ENCODE measurements at regions not wholly inside any gene's neighbourhood (a gene's known extent, or its start where the extent isn't known, plus 50 kb on each side); places are given as distances from the start of the nearest gene placed in this dataset.

DNA sequence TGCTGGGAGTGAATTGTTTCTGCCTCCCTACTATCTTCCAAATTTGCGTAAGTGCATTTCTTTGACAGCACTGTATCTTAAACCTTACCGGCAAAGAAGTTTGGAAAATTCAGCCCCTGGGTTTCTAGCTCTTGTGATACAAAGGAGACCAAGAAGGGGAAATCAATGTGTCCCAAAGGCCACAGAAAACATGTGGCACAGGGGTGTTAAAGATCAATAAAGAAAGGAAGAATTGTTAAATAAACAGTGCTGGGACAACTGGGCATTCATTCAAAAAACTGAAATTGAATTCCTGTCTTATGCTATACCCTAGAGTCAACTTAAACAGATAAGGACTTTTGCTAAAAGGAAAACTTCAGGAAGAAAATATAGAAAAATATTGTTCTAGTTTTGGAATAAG lies 328.1 kb downstream of the MAN2A1 start:
- H3K27me3 ChIP-seq = no peaks in the 10 kb centered on the region
- no peaks in the 10 kb centered on the region for H3K36me3 ChIP-seq
- no peaks in the 10 kb centered on the region for H3K9me3 ChIP-seq
- no peaks in the 10 kb centered on the region for H3K4me1 ChIP-seq
- TF ChIP-seq, protein P1, sequence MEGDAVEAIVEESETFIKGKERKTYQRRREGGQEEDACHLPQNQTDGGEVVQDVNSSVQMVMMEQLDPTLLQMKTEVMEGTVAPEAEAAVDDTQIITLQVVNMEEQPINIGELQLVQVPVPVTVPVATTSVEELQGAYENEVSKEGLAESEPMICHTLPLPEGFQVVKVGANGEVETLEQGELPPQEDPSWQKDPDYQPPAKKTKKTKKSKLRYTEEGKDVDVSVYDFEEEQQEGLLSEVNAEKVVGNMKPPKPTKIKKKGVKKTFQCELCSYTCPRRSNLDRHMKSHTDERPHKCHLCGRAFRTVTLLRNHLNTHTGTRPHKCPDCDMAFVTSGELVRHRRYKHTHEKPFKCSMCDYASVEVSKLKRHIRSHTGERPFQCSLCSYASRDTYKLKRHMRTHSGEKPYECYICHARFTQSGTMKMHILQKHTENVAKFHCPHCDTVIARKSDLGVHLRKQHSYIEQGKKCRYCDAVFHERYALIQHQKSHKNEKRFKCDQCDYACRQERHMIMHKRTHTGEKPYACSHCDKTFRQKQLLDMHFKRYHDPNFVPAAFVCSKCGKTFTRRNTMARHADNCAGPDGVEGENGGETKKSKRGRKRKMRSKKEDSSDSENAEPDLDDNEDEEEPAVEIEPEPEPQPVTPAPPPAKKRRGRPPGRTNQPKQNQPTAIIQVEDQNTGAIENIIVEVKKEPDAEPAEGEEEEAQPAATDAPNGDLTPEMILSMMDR (IDR thresholded peaks at IDR 0.05) = no peak
- intact Hi-C loops (cut with DNase I) = no loop called here
- H3K4me3 ChIP-seq = no peak overlapping the region
- no peak for DNase-seq (ENCODE audit: low spot score in 2 of 2)
- H3K27ac ChIP-seq = no peak overlapping the region

DNA sequence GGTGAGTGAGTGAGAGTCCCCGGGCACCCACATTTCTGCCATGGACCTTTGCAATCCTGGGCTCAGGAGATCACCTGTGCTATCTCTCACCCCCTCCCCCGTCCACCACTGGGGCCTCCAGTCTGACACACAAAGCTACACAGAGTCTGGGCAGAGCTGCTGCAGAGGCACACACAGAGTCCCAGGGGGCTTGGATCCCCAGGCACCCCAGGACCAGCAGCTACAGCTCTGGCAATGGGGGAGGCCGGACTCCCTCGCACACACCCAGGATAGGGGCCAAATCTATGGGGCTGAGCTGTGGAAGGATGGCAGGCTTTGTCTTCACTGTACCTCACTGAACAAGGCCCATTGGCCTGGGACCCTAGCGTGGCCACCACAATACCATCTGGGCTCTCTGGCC lies 328.8 kb downstream of the MAN2A1 start:
- TF ChIP-seq, protein P1 (IDR thresholded peaks at IDR 0.05) = no peak
- intact Hi-C loops (cut with DNase I) = no loop called here
- H3K9me3 ChIP-seq = no peaks in the 10 kb centered on the region
- no peak overlapping the region for H3K4me3 ChIP-seq
- no peaks in the 10 kb centered on the region for H3K36me3 ChIP-seq
- no peak for DNase-seq (ENCODE audit: low spot score in 2 of 2)
- no peaks in the 10 kb centered on the region for H3K27me3 ChIP-seq
- no peaks in the 10 kb centered on the region for H3K4me1 ChIP-seq
- H3K27ac ChIP-seq = no peak overlapping the region

DNA sequence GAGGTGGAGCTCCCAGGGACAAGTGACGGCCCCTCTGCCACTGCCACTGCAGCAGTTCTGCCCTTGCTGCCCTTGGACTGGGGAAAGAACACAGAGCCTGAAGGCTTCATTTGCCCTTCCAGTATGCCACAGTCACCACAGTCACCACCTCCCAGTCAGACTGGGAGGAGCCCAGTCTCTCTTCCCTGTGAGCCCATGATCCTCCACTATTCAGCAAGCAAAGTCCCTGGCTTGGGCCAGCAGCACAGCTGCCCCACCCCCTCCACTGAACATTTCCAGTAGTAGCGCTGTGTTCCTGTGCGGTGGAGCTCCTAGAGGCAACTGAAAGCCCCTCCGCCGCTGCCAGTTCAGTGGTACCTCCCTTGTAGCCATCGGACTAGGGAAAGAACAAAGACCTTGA lies 329.4 kb downstream of the MAN2A1 start:
- Histone ChIP-seq H3K9me3 (no peaks in the 10 kb centered on the region), H3K36me3 (no peaks in the 10 kb centered on the region), H3K4me1 (no peaks in the 10 kb centered on the region), H3K4me3 (no peak overlapping the region), H3K27me3 (no peaks in the 10 kb centered on the region), H3K27ac (no peak overlapping the region)
- DNase-seq (ENCODE audit: low spot score in 2 of 2) = no peak
- TF ChIP-seq, protein P1 (IDR thresholded peaks at IDR 0.05) = no peak
- intact Hi-C loops (cut with DNase I) = no loop called here

DNA sequence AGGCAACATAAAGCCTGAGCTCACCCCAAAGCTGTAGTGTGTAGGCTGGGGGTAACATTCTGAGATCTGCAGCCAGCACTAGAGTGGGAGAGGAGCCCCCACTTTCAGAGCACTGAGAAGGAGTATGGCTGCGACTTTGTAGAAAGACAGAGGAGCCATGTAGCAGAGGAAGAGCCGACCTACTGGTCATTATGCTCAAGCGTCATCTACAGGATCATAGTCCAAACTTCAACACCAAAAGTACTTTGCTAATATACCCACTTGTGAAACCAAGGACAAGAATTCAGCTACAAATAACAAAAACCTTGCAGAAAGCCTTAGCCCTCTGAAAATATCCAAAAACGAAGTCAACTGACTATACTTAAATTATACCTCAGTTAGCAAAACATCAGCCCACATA lies 330.1 kb downstream of the MAN2A1 start:
- intact Hi-C loops (cut with DNase I) = no loop called here
- TF ChIP-seq, protein P1 (IDR thresholded peaks at IDR 0.05) = no peak
- H3K4me3 ChIP-seq = no peak overlapping the region

DNA sequence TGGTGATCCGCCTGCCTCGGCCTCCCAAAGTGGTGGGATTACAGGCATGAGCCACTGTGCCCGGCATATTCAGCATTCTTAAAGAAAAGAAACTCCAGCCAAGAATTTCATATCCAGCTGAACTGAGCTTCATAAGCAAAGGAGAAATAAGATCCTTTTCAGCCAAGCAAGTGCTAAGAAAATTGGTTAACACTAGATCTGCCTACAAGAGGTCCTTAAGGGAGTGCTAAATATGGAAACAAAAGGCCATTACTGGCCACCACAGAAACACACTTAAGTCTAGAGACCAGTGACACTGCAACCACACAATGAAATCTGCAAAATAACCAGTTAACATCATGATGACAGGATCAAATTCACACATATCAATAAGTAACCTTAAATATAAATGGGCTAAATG lies 331.5 kb downstream of the MAN2A1 start:
- intact Hi-C loops (cut with DNase I) = no loop called here
- no peak for DNase-seq (ENCODE audit: low spot score in 2 of 2)
- TF ChIP-seq, protein P1 (IDR thresholded peaks at IDR 0.05) = no peak
- Histone ChIP-seq H3K4me1 (no peaks in the 10 kb centered on the region), H3K36me3 (no peaks in the 10 kb centered on the region), H3K9me3 (no peaks in the 10 kb centered on the region), H3K27me3 (no peaks in the 10 kb centered on the region), H3K27ac (no peak overlapping the region), H3K4me3 (no peak overlapping the region)

More for the DNA sequence above, 330.1 kb downstream of the MAN2A1 start:
- no peaks in the 10 kb centered on the region for H3K4me1 ChIP-seq
- no peaks in the 10 kb centered on the region for H3K27me3 ChIP-seq
- no peak for DNase-seq (ENCODE audit: low spot score in 2 of 2)
- no peaks in the 10 kb centered on the region for H3K9me3 ChIP-seq
- no peak overlapping the region for H3K27ac ChIP-seq
- no peaks in the 10 kb centered on the region for H3K36me3 ChIP-seq

DNA sequence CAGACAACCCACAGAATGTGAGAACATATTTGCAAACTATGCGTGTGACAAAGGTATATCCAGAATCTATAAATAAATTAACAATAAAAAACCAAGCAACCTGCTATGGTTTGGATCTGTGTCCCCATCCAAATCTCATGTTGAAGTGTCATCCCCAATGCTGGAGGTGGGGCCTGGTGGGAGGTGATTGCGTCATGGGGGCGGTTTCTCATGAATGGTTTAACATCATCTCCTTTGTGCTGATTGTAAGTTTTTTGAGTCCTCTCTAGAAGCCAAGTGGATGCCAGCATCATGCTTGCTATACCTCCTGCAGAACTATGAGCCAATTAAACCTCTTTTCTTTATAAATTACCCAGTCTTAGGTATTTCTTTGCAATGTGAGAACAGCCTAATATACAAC lies 335.4 kb downstream of the MAN2A1 start:
- H3K27ac ChIP-seq = no peak overlapping the region
- TF ChIP-seq, protein P1 (IDR thresholded peaks at IDR 0.05) = no peak
- H3K36me3 ChIP-seq = no peaks in the 10 kb centered on the region
- no peaks in the 10 kb centered on the region for H3K4me1 ChIP-seq
- H3K4me3 ChIP-seq = no peak overlapping the region
- DNase-seq (ENCODE audit: low spot score in 2 of 2) = no peak
- intact Hi-C loops (cut with DNase I) = no loop called here
- H3K27me3 ChIP-seq = no peaks in the 10 kb centered on the region
- H3K9me3 ChIP-seq = no peaks in the 10 kb centered on the region
